ENCODE measurements at regions not wholly inside any gene's neighbourhood (a gene's known extent, or its start where the extent isn't known, plus 50 kb on each side); places are given as distances from the start of the nearest gene placed in this dataset.

GRCh38 chrY:19644889-19645638 lies 99.5 kb downstream of the KDM5D start:
- TF ChIP-seq CTCF (IDR thresholded peaks at IDR 0.05; ENCODE audit: control extremely low read depth, extremely low read depth, low read depth, missing control alignments): no peak

GRCh38 chrY:19637651-19638347 lies 106.7 kb downstream of the KDM5D start:
- CTCF ChIA-PET: interaction anchor here (1.2 kb wide), 1 partner anchor 9 kb away, joined by 3 read pairs; no protein-coding TSS in a partner anchor

More at GRCh38 chrY:19644889-19645638, 99.5 kb downstream of the KDM5D start:
- no peak for DNase-seq (ENCODE audit: extremely low spot score)
- ChIA-PET CTCF (no interaction called here), POLR2A (no interaction called here)

GRCh38 chrY:19628926-19629325 lies 115.6 kb downstream of the KDM5D start:
- POLR2A ChIA-PET: no interaction called here
- no peak for DNase-seq (ENCODE audit: extremely low spot score)
- CTCF ChIA-PET: interaction anchor here (1.0 to 1.8 kb wide), 2 partner anchors 8 to 61 kb away, joined by 3 read pairs; no protein-coding TSS in a partner anchor
- TF ChIP-seq CTCF (IDR thresholded peaks at IDR 0.05; ENCODE audit: control extremely low read depth, extremely low read depth, low read depth, missing control alignments): no peak

More at GRCh38 chrY:19637651-19638347, 106.7 kb downstream of the KDM5D start:
- peak; percentile 0 for DNase-seq (ENCODE audit: extremely low spot score)
- POLR2A ChIA-PET: no interaction called here
- no peak for TF ChIP-seq CTCF (IDR thresholded peaks at IDR 0.05; ENCODE audit: control extremely low read depth, extremely low read depth, low read depth, missing control alignments)

GRCh38 chrY:19622392-19622791 lies 122.1 kb downstream of the KDM5D start:
- CTCF ChIA-PET: no interaction called here
- POLR2A ChIA-PET: no interaction called here
- no peak for TF ChIP-seq CTCF (IDR thresholded peaks at IDR 0.05; ENCODE audit: control extremely low read depth, extremely low read depth, low read depth, missing control alignments)
- no peak for DNase-seq (ENCODE audit: extremely low spot score)

- ChIA-PET POLR2A (no interaction called here), CTCF (no interaction called here)
- TF ChIP-seq CTCF (IDR thresholded peaks at IDR 0.05; ENCODE audit: control extremely low read depth, extremely low read depth, low read depth, missing control alignments): no peak
- no peak for DNase-seq (ENCODE audit: extremely low spot score)
Observed at GRCh38 chrY:19621756-19622155, 122.8 kb downstream of the KDM5D start.

- no peak for TF ChIP-seq CTCF (IDR thresholded peaks at IDR 0.05; ENCODE audit: control extremely low read depth, extremely low read depth, low read depth, missing control alignments)
- ChIA-PET CTCF (no interaction called here), POLR2A (no interaction called here)
- no peak for DNase-seq (ENCODE audit: extremely low spot score)
Observed at GRCh38 chrY:19601113-19601512, 143.4 kb downstream of the KDM5D start.
